ENCODE measurements at regions not wholly inside any gene's neighbourhood (a gene's known extent, or its start where the extent isn't known, plus 50 kb on each side); places are given as distances from the start of the nearest gene placed in this dataset.

DNA sequence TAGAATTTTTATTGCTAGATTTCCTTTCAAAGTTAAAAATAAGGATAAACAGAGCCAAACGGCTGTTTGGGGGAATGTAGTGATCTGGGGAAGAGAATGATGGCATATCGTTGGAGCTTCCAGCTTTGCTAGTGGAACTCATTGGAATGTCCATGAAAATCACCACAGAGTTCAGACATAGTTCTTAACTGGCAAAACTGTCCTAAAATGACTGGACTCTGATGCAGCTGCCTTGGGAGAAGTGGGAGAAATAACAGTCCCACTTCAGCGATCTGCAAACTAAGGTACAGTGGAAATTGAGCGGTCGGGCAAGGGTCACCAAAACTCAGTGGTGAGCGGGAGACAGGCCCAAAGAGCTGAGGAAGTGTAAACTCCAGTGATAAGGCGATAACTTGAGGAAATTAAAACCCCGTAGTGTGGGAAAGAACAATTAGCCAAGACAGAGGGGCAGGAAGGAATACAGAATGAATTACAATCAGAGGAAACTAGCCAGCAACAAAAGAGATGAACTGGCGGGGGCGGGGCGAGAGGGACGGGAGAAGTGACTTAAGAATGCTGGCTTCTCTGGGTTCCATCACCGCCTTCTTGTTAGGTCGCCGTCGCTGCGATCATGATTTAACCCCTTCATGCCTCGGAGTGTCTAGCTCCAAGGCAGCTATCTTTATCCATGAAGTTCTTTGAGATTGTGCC is 89.8 kb upstream of the ARHGAP29 start:
- DNase-seq (ENCODE audit: extremely low spot score), result no peak
- WGBS, result 25% methylated on average over 18 of the region's 18 CpGs
- Histone ChIP-seq H3K27me3 (peaks cover 0 to 6% (median 0%) of the 10 kb centered on the region in 4 donors), H3K9me3 (no peaks in the 10 kb centered on the region), H3K4me1 (peaks cover 15 to 27% (median 24%) of the 10 kb centered on the region in 4 donors), H3K4me3 (no peak overlapping the region), H3K27ac (replicated peaks in 1 of 4) (peak overlapping the region; percentile 26 to 60 (median 44)), H3K36me3 (no peaks in the 10 kb centered on the region)
- intact Hi-C loops (cut with DNase I), result no loop called here
- TF ChIP-seq CTCF (IDR thresholded peaks at IDR 0.05), result no peak
- TF ChIP-seq POLR2A (IDR thresholded peaks at IDR 0.05; ENCODE audit: low read depth), result no peak
- TF ChIP-seq EP300 (IDR thresholded peaks at IDR 0.05), result no peak
- no peak for TF ChIP-seq POLR2AphosphoS5 (IDR thresholded peaks at IDR 0.05)

DNA sequence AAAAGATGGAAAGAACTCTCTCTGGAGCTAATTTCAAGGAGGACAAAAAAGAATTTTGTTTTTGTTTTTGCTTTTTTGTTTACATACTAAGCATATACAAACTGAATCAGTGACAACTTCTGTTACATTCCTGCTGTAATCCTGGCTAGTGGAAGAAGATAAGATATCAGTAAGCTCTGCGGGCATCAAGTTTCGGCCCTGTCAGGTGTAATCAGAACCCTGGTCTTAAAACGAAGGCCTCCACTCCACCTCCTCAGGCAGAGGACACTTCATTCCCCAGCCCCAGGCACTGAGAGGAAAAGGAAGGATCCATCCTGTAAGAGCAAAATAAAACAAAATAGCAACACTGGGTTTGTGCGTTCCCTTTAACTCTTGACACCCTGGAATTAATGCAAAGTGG is 88.9 kb upstream of the ARHGAP29 start:
- intact Hi-C loops (cut with DNase I), result no loop called here
- no peak for TF ChIP-seq EP300 (IDR thresholded peaks at IDR 0.05)
- no peak overlapping the region for H3K4me3 ChIP-seq
- 60% methylated on average over 4 of the region's 4 CpGs for WGBS
- no peak for DNase-seq (ENCODE audit: extremely low spot score)
- peaks cover 0 to 6% (median 0%) of the 10 kb centered on the region in 4 donors for H3K27me3 ChIP-seq
- H3K4me1 ChIP-seq, result peaks cover 15 to 27% (median 24%) of the 10 kb centered on the region in 4 donors
- H3K36me3 ChIP-seq, result no peaks in the 10 kb centered on the region
- peak overlapping the region; percentile 26 to 60 (median 36) for H3K27ac ChIP-seq (replicated peaks in 1 of 4)
- no peaks in the 10 kb centered on the region for H3K9me3 ChIP-seq

- peak overlapping the region; percentile 26 to 60 (median 36) for H3K27ac ChIP-seq (replicated peaks in 1 of 4)
- 46% methylated on average over 5 of the region's 5 CpGs for WGBS
- peaks cover 0 to 6% (median 0%) of the 10 kb centered on the region in 4 donors for H3K27me3 ChIP-seq
- H3K9me3 ChIP-seq, result no peaks in the 10 kb centered on the region
- H3K36me3 ChIP-seq, result no peaks in the 10 kb centered on the region
- intact Hi-C loops (cut with DNase I), result no loop called here
- peaks cover 15 to 27% (median 23%) of the 10 kb centered on the region in 4 donors for H3K4me1 ChIP-seq
- no peak overlapping the region for H3K4me3 ChIP-seq
- TF ChIP-seq POLR2A (IDR thresholded peaks at IDR 0.05; ENCODE audit: low read depth) (no peak), CTCF (IDR thresholded peaks at IDR 0.05) (no peak), POLR2AphosphoS5 (IDR thresholded peaks at IDR 0.05) (no peak), EP300 (IDR thresholded peaks at IDR 0.05) (no peak)
- no peak for DNase-seq (ENCODE audit: extremely low spot score)
These were observed 88.3 kb upstream of the ARHGAP29 start for GRCh38 chr1:94325377-94326302.

DNA sequence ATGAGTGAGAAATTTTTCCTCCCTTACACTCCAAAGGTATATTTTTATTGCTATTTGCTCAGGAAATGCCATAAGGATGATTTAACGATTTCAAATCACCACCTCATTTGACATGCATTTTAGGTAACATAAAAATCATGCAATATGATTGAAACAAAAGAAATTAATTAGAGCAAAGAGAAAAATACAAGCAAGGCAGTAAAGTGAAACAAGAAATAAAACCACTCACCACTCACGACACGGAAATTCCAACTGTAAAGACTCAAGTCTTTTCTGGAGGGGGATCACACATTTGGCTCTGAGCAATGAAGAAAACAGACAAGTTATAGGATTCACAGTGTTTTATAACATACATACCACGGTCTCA is 86.8 kb upstream of the ARHGAP29 start:
- Histone ChIP-seq H3K27ac (replicated peaks in 1 of 4) (no peak overlapping the region), H3K4me3 (no peak overlapping the region), H3K9me3 (no peaks in the 10 kb centered on the region), H3K27me3 (peaks cover 0 to 6% (median 0%) of the 10 kb centered on the region in 4 donors), H3K36me3 (no peaks in the 10 kb centered on the region), H3K4me1 (peaks cover 15 to 31% (median 20%) of the 10 kb centered on the region in 4 donors)
- WGBS, result 68% methylated on average over 4 of the region's 4 CpGs
- intact Hi-C loops (cut with DNase I), result no loop called here
- TF ChIP-seq POLR2A (IDR thresholded peaks at IDR 0.05; ENCODE audit: low read depth) (no peak), CTCF (IDR thresholded peaks at IDR 0.05) (no peak), POLR2AphosphoS5 (IDR thresholded peaks at IDR 0.05) (no peak), EP300 (IDR thresholded peaks at IDR 0.05) (no peak)
- DNase-seq (ENCODE audit: extremely low spot score), result no peak

All from esophagus muscularis mucosa (tissue), 4 donors.